GM23338 (cell line): ENCODE measurements at regions not wholly inside any gene's neighbourhood (a gene's known extent, or its start where the extent isn't known, plus 50 kb on each side); places are given as distances from the start of the nearest gene placed in this dataset.

Experiments
- ATAC-seq: fragments of 200-7000 bp; cut with Tn5 transposase; 3 replicates; pipeline ENCODE4 v1.9.1; 2020
- DNase-seq: peaks from one replicate; pipeline ENCODE4 v3.0.0-alpha.2; 2015; ENCODE audit warnings: low spot score
- H2AFZ ChIP-seq: fragments of 200-600 bp; sonication (generic); 2 replicates; pipeline ENCODE4 v1.8.0; 2016; ENCODE audit warnings: antibody characterized with exemption, mild to moderate bottlenecking, moderate library complexity
- H3F3A ChIP-seq: fragments of 200-600 bp; sonication (generic); replicated peaks from 2 replicates; pipeline ENCODE4 v1.8.0; 2017; ENCODE audit warnings: antibody characterized with exemption, mixed run types, low read depth
- H3K27ac ChIP-seq: fragments of 200-600 bp; sonication (generic); 2 replicates; pipeline ENCODE4 v1.6.1; 2016; ENCODE audit warnings: low read depth
- H3K27me3 ChIP-seq: fragments of 200-600 bp; sonication (generic); 2 replicates; pipeline ENCODE4 v1.8.0; 2016; ENCODE audit warnings: mild to moderate bottlenecking, mixed run types, moderate library complexity; ENCODE audit not compliant: insufficient read depth
- H3K36me3 ChIP-seq: fragments of 200-600 bp; sonication (generic); 2 replicates; pipeline ENCODE4 v1.8.0; 2016; ENCODE audit warnings: mild to moderate bottlenecking; ENCODE audit not compliant: insufficient read depth
- H3K4me1 ChIP-seq: fragments of 200-600 bp; sonication (generic); 2 replicates; pipeline ENCODE4 v1.8.0; 2016; ENCODE audit warnings: mild to moderate bottlenecking, moderate library complexity; ENCODE audit not compliant: insufficient read depth
- H3K4me2 ChIP-seq: fragments of 200-600 bp; sonication (generic); 2 replicates; pipeline ENCODE4 v1.7.1; 2017; ENCODE audit warnings: mixed run types
- H3K4me3 ChIP-seq: fragments of 200-600 bp; sonication (generic); 2 replicates; pipeline ENCODE4 v1.6.1; 2016; ENCODE audit warnings: mixed run types
- H3K79me2 ChIP-seq: fragments of 200-600 bp; sonication (generic); replicated peaks from 2 replicates; pipeline ENCODE4 v1.8.0; 2017; ENCODE audit warnings: mild to moderate bottlenecking; ENCODE audit not compliant: insufficient read depth
- H3K9me2 ChIP-seq: fragments of 200-600 bp; sonication (generic); 2 replicates; pipeline ENCODE4 v1.8.0; 2017; ENCODE audit not compliant: insufficient read depth
- H4K20me1 ChIP-seq: fragments of 200-600 bp; sonication (generic); replicated peaks from 2 replicates; pipeline ENCODE4 v1.8.0; 2017; ENCODE audit warnings: mild to moderate bottlenecking; ENCODE audit not compliant: insufficient read depth
- H3K27ac Mint-ChIP-seq: 2 replicates; pipeline ENCODE4 v1.8.0; 2020; ENCODE audit warnings: inconsistent platforms, mild to moderate bottlenecking, moderate library complexity, mixed read lengths
- H3K27me3 Mint-ChIP-seq: 3 replicates; pipeline ENCODE4 v1.8.0; 2022; ENCODE audit warnings: low read depth, mild to moderate bottlenecking, moderate library complexity, mixed read lengths, inconsistent platforms; ENCODE audit not compliant: insufficient read depth, poor library complexity
- H3K36me3 Mint-ChIP-seq: 3 replicates; pipeline ENCODE4 v1.8.0; 2021; ENCODE audit warnings: low read depth, mild to moderate bottlenecking, inconsistent platforms, moderate library complexity, mixed read lengths
- H3K4me1 Mint-ChIP-seq: 3 replicates; pipeline ENCODE4 v1.8.0; 2020; ENCODE audit warnings: mild to moderate bottlenecking, inconsistent platforms, mixed read lengths
- H3K4me3 Mint-ChIP-seq: 3 replicates; pipeline ENCODE4 v1.8.0; 2021; ENCODE audit warnings: moderate library complexity, mild to moderate bottlenecking, inconsistent platforms, mixed read lengths
- H3K9me3 Mint-ChIP-seq: 3 replicates; pipeline ENCODE4 v1.8.0; 2020; ENCODE audit warnings: moderate library complexity, mild to moderate bottlenecking, inconsistent platforms, mixed read lengths
- CTCF ChIP-seq, 2 experiments: fragments of 200-600 bp in 1 of 2; sonication (generic) in 1 of 2; conservative IDR thresholded peaks; 2 replicates each; pipeline versions ENCODE4 v1.5.1 to v1.6.1; 2016 to 2017; ENCODE audit warnings: antibody characterized with exemption in 2 of 2, low read depth in 2 of 2, mild to moderate bottlenecking in 2 of 2, moderate library complexity in 1 of 2
- ETS1 ChIP-seq: IDR thresholded peaks from 2 replicates; pipeline ENCODE4 v1.6.1; 2016; ENCODE audit warnings: antibody characterized with exemption
- EZH2 ChIP-seq: fragments of 200-600 bp; sonication (generic); IDR thresholded peaks from one replicate; pipeline ENCODE4 v1.8.0; 2017; ENCODE audit warnings: antibody characterized with exemption, mild to moderate bottlenecking, low read depth; ENCODE audit not compliant: unreplicated experiment
- EZH2phosphoT487 ChIP-seq: fragments of 200-600 bp; sonication (generic); IDR thresholded peaks from one replicate; pipeline ENCODE4 v1.8.1; 2018; ENCODE audit warnings: antibody characterized with exemption; ENCODE audit not compliant: unreplicated experiment
- JUNB ChIP-seq: IDR thresholded peaks from one replicate; pipeline ENCODE4 v1.6.1; 2016; ENCODE audit warnings: antibody characterized with exemption; ENCODE audit not compliant: unreplicated experiment
- NANOG ChIP-seq: IDR thresholded peaks from 2 replicates; pipeline ENCODE4 v1.6.1; 2016; ENCODE audit warnings: antibody characterized with exemption, borderline replicate concordance
- POLR2AphosphoS5 ChIP-seq: IDR thresholded peaks from 2 replicates; pipeline ENCODE4 v1.6.1; 2016; ENCODE audit warnings: antibody characterized with exemption, low read depth
- STAT1 ChIP-seq: IDR thresholded peaks from one replicate; pipeline ENCODE4 v1.6.1; 2016; ENCODE audit warnings: antibody characterized with exemption; ENCODE audit not compliant: unreplicated experiment
- ZNF114 ChIP-seq: fragments of 250-450 bp; sonication (Bioruptor Pico); IDR thresholded peaks from 2 replicates; pipeline ENCODE4 v1.5.0; 2020; ENCODE audit warnings: mild to moderate bottlenecking, moderate library complexity
- ZNF331 ChIP-seq: fragments of 250-450 bp; sonication (Bioruptor Pico); IDR thresholded peaks from 2 replicates; pipeline ENCODE4 v1.5.0; 2020; ENCODE audit warnings: low read depth, mild to moderate bottlenecking, moderate library complexity

- no peaks in the 10 kb centered on the region for H3K27me3 Mint-ChIP-seq
- Histone ChIP-seq H3K27me3 (no peaks in the 10 kb centered on the region), H3K4me2 (no peak overlapping the region), H3K36me3 (no peaks in the 10 kb centered on the region), H3K4me1 (peaks cover 47% of the 10 kb centered on the region), H3F3A (no peaks in the 10 kb centered on the region), H3K4me3 (no peak overlapping the region), H3K9me2 (no peaks in the 10 kb centered on the region; the same call in 1 of the 2 replicates), H3K79me2 (no peaks in the 10 kb centered on the region), H2AFZ (no peak overlapping the region), H3K27ac (no peak overlapping the region), H4K20me1 (no peaks in the 10 kb centered on the region)
- no peak overlapping the region for H3K27ac Mint-ChIP-seq
- H3K9me3 Mint-ChIP-seq = no peaks in the 10 kb centered on the region
- TF ChIP-seq POLR2AphosphoS5 = no peak
- TF ChIP-seq ZNF331 (CRISPR knock-in tag) = no peak
- TF ChIP-seq EZH2phosphoT487 = no peak
- TF ChIP-seq CTCF (conservative IDR thresholded peaks at IDR 0.05; ENCODE audit: low read depth in 2 of 2) = no peak
- H3K4me1 Mint-ChIP-seq = peaks cover 44% of the 10 kb centered on the region
- ATAC-seq (no peak), DNase-seq (no peak)
- no peak overlapping the region for H3K4me3 Mint-ChIP-seq
- no peaks in the 10 kb centered on the region for H3K36me3 Mint-ChIP-seq
Observed at GRCh38 chr3:115402651-115403050, 220.7 kb upstream of the GAP43 start.

GRCh38 chr3:115403786-115404185, 219.5 kb upstream of the GAP43 start:
- no peak overlapping the region for H3K4me3 ChIP-seq
- Mint-ChIP-seq H3K4me3 (no peak overlapping the region), H3K9me3 (no peaks in the 10 kb centered on the region), H3K4me1 (peaks cover 44% of the 10 kb centered on the region), H3K27me3 (no peaks in the 10 kb centered on the region), H3K27ac (0 out of 2 replicates have a peak overlapping the region, but pooled peaks have one; percentile 28), H3K36me3 (no peaks in the 10 kb centered on the region)
- H3F3A ChIP-seq = no peaks in the 10 kb centered on the region
- H4K20me1 ChIP-seq = no peaks in the 10 kb centered on the region
- H3K4me2 ChIP-seq = no peak overlapping the region
- H3K79me2 ChIP-seq = no peaks in the 10 kb centered on the region
- no peak overlapping the region for H3K27ac ChIP-seq
- H3K36me3 ChIP-seq = no peaks in the 10 kb centered on the region
- H3K4me1 ChIP-seq = peaks cover 47% of the 10 kb centered on the region
- DNase-seq (no peak), ATAC-seq (no peak)
- H3K9me2 ChIP-seq = peaks cover 4% of the 10 kb centered on the region; the same call in 1 of the 2 replicates
- H3K27me3 ChIP-seq = no peaks in the 10 kb centered on the region
- no peak overlapping the region for H2AFZ ChIP-seq
- TF ChIP-seq STAT1 (no peak), EZH2 (no peak), ETS1 (no peak), NANOG (no peak), POLR2AphosphoS5 (no peak), ZNF331 (CRISPR knock-in tag) (no peak)

GRCh38 chr3:115409596-115409995, 213.7 kb upstream of the GAP43 start:
- Mint-ChIP-seq H3K4me3 (no peak overlapping the region), H3K27ac (no peak overlapping the region; the same call in 1 of the 2 replicates), H3K36me3 (no peaks in the 10 kb centered on the region), H3K4me1 (peaks cover 14% of the 10 kb centered on the region), H3K27me3 (no peaks in the 10 kb centered on the region), H3K9me3 (no peaks in the 10 kb centered on the region)
- no peak overlapping the region for H3K4me2 ChIP-seq
- H3K27ac ChIP-seq = no peak overlapping the region
- peaks cover 18% of the 10 kb centered on the region for H3K4me1 ChIP-seq
- H2AFZ ChIP-seq = no peak overlapping the region
- DNase-seq = no peak
- no peaks in the 10 kb centered on the region for H3K27me3 ChIP-seq
- H3K36me3 ChIP-seq = no peaks in the 10 kb centered on the region
- no peak for ATAC-seq
- H3K79me2 ChIP-seq = no peaks in the 10 kb centered on the region
- H4K20me1 ChIP-seq = no peaks in the 10 kb centered on the region
- H3K4me3 ChIP-seq = no peak overlapping the region
- peaks cover 28% of the 10 kb centered on the region for H3K9me2 ChIP-seq
- H3F3A ChIP-seq = no peaks in the 10 kb centered on the region
- TF ChIP-seq ZNF114 (CRISPR knock-in tag) = no peak
- TF ChIP-seq JUNB = no peak
- no peak for TF ChIP-seq NANOG
- no peak for TF ChIP-seq EZH2phosphoT487
- TF ChIP-seq EZH2 = no peak
- TF ChIP-seq ZNF331 (CRISPR knock-in tag) = no peak
- no peak for TF ChIP-seq POLR2AphosphoS5
- TF ChIP-seq ETS1 = no peak
